ENCODE measurements at regions not wholly inside any gene's neighbourhood (a gene's known extent, or its start where the extent isn't known, plus 50 kb on each side); places are given as distances from the start of the nearest gene placed in this dataset.

- no peak overlapping the region for H3K27ac Mint-ChIP-seq
- H3K4me1 ChIP-seq (ENCODE audit: control insufficient read depth, insufficient read depth, low read length) = no peaks in the 10 kb centered on the region
- 69 to 84% methylated on average over 3 to 4 of the region's 4 CpGs for WGBS, 2 experiments (ENCODE audit: insufficient coverage in 1 of 2, insufficient read length in 1 of 2)
- no peak for DNase-seq
- no peaks in the 10 kb centered on the region for H3K9me3 Mint-ChIP-seq
- H3K4me1 Mint-ChIP-seq = no peaks in the 10 kb centered on the region
- H3K9ac ChIP-seq (ENCODE audit: extremely low read depth, low read length, poor library complexity, severe bottlenecking) = no peak overlapping the region
- H3K27me3 ChIP-seq (ENCODE audit: control insufficient read depth, insufficient read depth, low read length, poor library complexity, severe bottlenecking) = no peaks in the 10 kb centered on the region
- no peak overlapping the region for H3K27ac ChIP-seq (ENCODE audit: low read depth, low read length)
- H3K27me3 Mint-ChIP-seq (ENCODE audit: insufficient read depth) = no peaks in the 10 kb centered on the region
- H3K36me3 ChIP-seq (ENCODE audit: control insufficient read depth, insufficient read depth, low read length) = no peaks in the 10 kb centered on the region
- no peaks in the 10 kb centered on the region for H3K9me3 ChIP-seq (ENCODE audit: control insufficient read depth, low read length)
- TF ChIP-seq CTCF (conservative IDR thresholded peaks at IDR 0.05) = no peak
- H3K4me3 Mint-ChIP-seq = no peak overlapping the region
- H3K36me3 Mint-ChIP-seq (ENCODE audit: low read depth) = no peaks in the 10 kb centered on the region
- H3K4me3 ChIP-seq (ENCODE audit: low read length) = no peak overlapping the region
Measured at GRCh38 chr2:75799859-75800258, 89.1 kb upstream of the GCFC2 start.

- Mint-ChIP-seq H3K9me3 (no peaks in the 10 kb centered on the region), H3K27ac (no peak overlapping the region), H3K4me1 (no peaks in the 10 kb centered on the region), H3K4me3 (no peak overlapping the region), H3K36me3 (ENCODE audit: low read depth) (no peaks in the 10 kb centered on the region), H3K27me3 (ENCODE audit: insufficient read depth) (no peaks in the 10 kb centered on the region)
- H3K27ac ChIP-seq (ENCODE audit: low read depth, low read length) = no peak overlapping the region
- no peak for TF ChIP-seq CTCF (conservative IDR thresholded peaks at IDR 0.05)
- no peaks in the 10 kb centered on the region for H3K4me1 ChIP-seq (ENCODE audit: control insufficient read depth, insufficient read depth, low read length)
- WGBS, 2 experiments (ENCODE audit: insufficient coverage in 1 of 2, insufficient read length in 1 of 2) = 87 to 94% methylated on average over 4 of the region's 4 CpGs
- H3K9ac ChIP-seq (ENCODE audit: extremely low read depth, low read length, poor library complexity, severe bottlenecking) = no peak overlapping the region
- no peaks in the 10 kb centered on the region for H3K9me3 ChIP-seq (ENCODE audit: control insufficient read depth, low read length)
- DNase-seq = no peak
- H3K36me3 ChIP-seq (ENCODE audit: control insufficient read depth, insufficient read depth, low read length) = no peaks in the 10 kb centered on the region
- no peak overlapping the region for H3K4me3 ChIP-seq (ENCODE audit: low read length)
- H3K27me3 ChIP-seq (ENCODE audit: control insufficient read depth, insufficient read depth, low read length, poor library complexity, severe bottlenecking) = no peaks in the 10 kb centered on the region
Measured at GRCh38 chr2:75798569-75798968, 87.9 kb upstream of the GCFC2 start.

GRCh38 chr2:75792996-75793395 is 82.3 kb upstream of the GCFC2 start:
- H3K36me3 Mint-ChIP-seq (ENCODE audit: low read depth) = no peaks in the 10 kb centered on the region
- TF ChIP-seq CTCF (conservative IDR thresholded peaks at IDR 0.05) = no peak
- Histone ChIP-seq H3K9me3 (ENCODE audit: control insufficient read depth, low read length) (no peaks in the 10 kb centered on the region), H3K27ac (ENCODE audit: low read depth, low read length) (no peak overlapping the region), H3K4me3 (ENCODE audit: low read length) (no peak overlapping the region), H3K4me1 (ENCODE audit: control insufficient read depth, insufficient read depth, low read length) (no peaks in the 10 kb centered on the region), H3K27me3 (ENCODE audit: control insufficient read depth, insufficient read depth, low read length, poor library complexity, severe bottlenecking) (no peaks in the 10 kb centered on the region), H3K36me3 (ENCODE audit: control insufficient read depth, insufficient read depth, low read length) (no peaks in the 10 kb centered on the region), H3K9ac (ENCODE audit: extremely low read depth, low read length, poor library complexity, severe bottlenecking) (no peak overlapping the region)
- H3K27ac Mint-ChIP-seq = no peak overlapping the region
- no peak overlapping the region for H3K4me3 Mint-ChIP-seq
- 93% methylated on average over 1 of the region's 1 CpG; no CpG with 5 or more reads in 1 of the 2 experiments for WGBS, 2 experiments (ENCODE audit: insufficient coverage in 1 of 2, insufficient read length in 1 of 2)
- no peak for DNase-seq
- H3K4me1 Mint-ChIP-seq = peaks cover 8% of the 10 kb centered on the region
- H3K27me3 Mint-ChIP-seq (ENCODE audit: insufficient read depth) = no peaks in the 10 kb centered on the region
- H3K9me3 Mint-ChIP-seq = no peaks in the 10 kb centered on the region
